HG03045 (cell line): ENCODE measurements at regions not wholly inside any gene's neighbourhood (a gene's known extent, or its start where the extent isn't known, plus 50 kb on each side); places are given as distances from the start of the nearest gene placed in this dataset.
"Not testable (repeated sequence)": the region's sequence is repeated elsewhere in the genome, so short reads cannot be mapped to it uniquely, and the experiment has no call there.

ENCODE experiments used
- ATAC-seq: cut with Tn5 transposase; IDR thresholded peaks from one replicate; pipeline ENCODE4 v1.9.1; 2021; ENCODE audit warnings: mild to moderate bottlenecking, moderate library complexity; ENCODE audit not compliant: unreplicated experiment

DNA sequence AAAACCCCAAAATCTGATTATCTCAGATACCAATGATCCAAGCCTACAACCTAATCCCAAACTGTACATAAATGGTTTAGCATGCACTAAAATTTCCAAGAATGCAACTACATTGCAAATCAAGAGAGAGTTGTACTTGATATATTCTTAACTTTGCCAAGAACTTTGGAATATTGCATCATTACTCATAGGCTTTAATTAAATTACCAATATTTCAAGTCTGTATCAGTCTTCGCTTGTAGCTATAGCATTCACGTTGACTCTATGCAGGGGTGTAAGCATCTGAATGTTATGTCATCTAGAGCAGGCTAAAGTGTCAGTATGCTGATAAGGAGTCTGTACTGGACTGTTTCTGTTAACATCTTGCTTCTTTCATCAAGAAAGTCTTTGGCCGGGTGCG, 56.3 kb downstream of the FOXI3 start:
- ATAC-seq: no peak

DNA sequence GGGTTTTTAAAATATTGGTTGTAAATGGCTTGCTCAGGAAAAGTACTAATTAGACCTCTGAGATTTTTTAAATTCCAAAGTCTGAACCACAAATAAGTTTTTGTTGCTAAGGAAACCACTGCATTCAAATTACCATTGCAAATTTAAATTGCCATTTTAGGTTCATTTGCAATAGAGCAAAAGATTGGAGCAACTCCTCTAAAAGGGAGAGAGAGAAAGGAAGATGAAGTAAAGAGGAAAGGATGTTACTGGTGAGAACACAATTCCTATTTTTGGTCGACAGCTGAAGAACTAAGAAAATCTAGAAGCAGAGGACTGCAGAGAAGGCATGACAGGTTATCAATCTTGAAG, 74.9 kb downstream of the FOXI3 start:
- ATAC-seq: no peak

DNA sequence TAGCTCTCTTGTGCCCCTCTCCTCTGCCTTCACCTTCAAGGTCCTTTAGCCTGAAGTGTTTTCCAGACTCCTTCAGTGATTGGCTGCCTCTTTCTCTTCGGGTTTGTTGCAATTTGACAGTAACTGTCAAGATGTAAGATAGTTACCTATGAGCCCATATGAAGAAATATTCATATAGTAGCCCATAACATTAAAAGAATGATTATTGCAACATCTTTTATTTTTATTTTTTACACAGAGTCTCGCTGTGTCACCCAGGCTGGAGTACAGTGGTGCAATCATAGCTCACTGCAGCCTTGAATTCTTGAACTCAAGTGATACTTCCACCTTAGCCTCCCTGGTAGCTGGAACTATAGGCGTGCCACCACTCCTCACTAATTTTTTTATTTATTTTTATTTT, 80.5 kb downstream of the FOXI3 start:
- ATAC-seq: no peak

DNA sequence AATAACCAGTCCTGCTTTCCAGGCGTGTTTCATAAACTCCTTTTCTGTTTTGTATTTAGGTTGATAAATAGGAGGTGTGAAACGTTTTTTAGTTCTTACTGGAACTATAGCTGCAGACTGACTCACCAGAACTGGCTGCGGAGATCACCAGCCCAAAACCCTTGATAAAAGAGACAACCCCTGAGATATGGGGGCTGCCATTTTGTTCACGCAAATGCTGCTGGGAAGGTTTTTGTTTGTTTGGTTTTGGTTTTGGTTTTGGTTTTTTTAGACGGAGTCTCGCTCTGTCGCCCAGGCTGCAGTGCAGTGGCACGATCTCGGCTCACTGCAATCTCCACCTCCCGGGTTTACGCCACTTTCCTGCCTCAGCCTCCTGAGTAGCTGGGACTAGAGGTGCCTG, 87.1 kb downstream of the FOXI3 start:
- ATAC-seq: not testable (repeated sequence)

DNA sequence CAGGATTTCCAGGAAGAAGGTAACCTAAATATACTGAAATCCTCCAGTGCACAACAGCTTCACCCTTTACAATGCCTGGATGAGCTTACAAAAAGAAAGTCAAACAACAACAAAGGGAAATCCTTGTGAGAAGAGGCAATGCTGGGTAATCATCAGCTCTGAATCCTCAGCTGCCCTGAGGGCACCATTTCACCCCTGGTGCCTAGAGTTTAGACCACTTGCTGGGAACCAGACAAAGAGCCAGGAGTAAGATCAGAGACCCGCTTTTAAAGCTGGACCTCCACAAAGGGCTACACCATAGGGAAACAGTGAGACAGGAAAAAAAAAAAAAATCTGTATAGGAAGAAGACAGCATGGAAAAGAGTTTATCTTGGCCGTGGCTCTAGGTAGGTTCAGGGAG, 97.0 kb downstream of the FOXI3 start:
- ATAC-seq: no peak

DNA sequence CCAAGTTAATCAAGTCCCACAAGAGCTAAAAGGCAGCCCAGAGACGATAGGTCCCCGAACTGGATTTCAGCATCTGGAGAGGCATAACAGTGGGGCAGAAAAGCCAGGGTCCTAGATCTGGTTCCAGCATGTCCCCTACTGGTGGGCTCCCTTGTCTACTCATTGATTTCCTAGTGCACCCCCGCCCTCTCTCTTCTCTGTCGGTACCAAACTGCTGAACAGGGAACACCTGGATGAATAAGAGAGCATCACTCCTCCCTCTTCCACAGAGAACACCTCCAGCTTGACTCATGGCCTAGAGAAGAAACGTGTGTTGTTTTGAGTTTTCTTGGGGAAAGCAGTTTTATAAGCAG, 101.3 kb downstream of the FOXI3 start:
- ATAC-seq: no peak

DNA sequence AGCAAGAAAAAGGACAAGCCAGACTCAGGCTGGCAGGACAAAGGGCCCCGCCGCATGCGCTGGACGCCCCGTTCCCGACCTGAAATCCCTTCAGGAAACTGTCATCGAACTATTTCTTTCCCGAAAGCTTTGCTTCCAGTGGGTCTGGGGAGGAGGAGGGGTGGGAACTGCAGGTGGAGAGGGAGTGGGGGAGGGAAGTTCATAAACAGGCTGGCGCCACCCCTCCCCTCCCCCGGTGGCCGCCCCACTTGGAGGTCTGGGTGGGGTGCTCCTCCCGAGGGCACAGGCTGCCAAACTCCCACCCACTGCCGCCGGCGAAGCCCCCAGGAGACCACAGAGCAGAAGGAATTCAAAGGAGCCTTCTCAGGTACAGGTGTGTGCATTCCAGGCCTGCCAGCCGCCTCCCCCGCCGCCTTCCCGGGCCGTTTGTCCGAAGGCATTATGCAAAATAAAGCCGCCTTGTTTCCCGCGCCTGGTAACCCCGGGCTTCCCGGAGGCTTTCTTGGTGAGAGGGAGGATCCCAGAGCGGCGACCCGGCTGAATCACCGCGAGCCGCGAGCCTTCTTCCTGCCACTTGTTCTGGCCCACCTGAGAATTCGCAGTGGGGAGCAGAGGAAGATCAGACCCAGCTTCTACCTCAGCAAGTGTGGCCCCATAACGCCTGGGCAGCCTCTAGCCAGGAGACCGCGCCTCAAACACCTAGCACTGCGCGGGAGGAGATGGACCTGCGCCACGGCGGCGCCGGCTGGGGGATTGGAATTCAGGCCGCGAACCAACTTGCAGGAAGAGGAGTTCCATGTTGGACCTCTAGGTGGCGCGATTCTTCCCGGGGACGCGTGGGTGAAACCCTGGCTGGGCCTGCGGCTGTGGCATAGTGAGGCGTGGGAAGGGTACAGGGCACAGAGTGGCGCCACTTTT, 101.9 kb downstream of the FOXI3 start:
- ATAC-seq: peak; percentile 46

DNA sequence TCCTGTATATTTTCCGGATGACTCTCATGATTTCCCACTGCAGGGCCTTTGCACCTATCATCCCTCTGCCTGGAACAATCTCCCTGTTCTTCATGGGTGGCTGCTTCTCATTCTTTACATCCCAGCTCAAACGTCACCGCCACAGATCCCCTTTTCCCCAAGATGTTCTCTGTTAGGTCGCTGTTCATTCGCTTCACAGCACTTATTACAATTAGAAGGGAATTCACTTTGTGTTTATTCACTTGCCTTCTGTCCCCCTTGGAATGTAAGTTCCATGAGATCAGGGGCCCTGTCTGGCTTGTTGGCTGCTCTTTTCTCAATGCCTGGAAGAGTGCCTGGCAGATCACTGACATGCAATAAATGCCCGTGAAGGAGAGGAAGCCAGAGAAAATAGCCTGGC, 106.7 kb downstream of the FOXI3 start:
- no peak for ATAC-seq

DNA sequence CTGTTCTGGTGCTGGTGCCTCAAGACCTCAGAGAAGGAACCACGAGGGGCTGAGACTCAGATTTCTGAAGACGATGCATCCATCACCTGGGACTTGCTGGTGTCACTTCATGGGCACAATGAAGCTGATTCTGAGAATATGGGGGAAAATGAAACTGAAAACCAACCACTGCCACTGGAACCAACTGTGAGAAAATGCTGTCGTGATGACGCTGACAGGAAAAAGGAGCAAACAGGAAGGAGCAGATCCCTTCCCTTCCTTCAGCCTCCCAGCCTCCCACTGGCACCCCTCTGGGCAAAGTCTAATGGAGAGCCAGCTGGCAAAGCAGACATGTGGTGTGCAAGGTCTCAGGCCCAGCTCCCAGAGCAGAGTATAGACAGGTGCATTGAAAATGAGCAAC, 109.7 kb downstream of the FOXI3 start:
- no peak for ATAC-seq

DNA sequence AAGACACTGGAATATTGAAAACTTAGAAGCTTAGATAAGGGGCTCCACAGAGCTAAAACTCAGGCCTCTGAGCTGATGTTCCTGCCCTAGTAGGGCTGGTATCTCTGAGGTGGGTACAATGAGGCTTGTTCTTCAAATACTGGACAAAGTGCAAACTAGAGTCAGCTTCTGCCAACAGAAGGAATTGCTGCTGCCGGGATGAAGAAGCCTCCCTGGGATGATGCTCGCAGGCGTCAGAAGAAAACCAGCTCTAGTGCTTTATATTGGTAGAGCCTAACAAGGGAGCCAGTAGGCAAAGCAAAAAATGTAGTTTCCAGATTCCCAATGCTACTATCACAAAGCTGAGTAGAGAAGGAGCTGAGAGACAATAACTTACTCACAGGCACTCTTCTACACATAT, 118.1 kb downstream of the FOXI3 start:
- no peak for ATAC-seq

DNA sequence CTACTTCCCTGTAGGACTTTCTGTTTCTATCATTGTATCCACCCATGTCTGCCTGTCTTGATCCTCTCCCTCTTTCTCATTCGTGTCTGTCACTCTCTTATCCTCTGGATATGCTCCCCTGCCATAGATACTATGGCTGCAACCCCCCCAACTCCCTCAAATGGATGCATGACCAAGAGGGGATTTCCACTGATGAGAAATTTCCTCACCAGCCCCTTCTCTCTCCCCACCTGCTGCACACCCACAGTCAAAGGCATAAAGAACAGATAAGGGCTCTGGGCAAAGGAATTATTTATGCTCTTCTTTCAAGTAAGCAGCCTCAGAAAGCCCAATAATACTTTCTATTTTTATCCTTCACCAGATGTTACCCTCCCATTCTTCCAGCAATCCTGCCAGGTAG, 121.3 kb downstream of the FOXI3 start:
- no peak for ATAC-seq

DNA sequence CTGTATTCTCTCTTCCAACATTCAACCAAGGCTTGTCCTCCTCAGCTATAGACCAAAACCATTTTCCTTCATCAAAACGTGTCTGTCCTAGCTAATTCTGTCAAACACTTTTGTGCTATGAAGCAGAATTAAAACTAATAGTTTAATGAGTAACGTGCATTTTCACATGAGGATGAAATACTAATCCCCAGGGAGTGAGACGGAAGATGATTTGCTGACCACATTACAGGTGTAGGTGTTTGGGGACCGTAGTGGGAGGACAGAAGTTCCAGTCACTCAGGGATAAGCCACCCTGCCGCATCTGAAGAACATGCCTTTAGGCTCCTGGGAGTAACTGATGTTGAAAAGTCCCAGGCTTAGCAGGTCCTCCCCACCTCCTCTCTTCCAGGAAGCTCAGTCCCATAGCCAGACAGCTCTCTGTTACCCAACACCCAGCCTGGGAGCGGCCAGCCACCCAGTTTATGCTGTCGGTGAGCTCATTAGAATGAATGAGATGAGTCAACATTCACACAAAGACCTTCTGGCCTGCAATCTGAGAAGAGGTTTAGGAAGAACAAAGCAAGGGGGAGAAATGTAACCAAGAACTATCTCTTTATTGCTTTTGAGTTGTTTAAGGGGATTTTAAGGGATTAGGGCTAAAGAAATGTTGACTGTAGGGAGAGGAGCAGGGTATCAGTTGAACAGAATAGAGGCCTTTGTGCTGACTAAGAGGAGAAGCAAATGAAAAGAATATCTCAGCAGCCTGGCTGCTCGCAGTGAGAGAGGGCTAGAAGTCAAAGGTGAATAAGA, 122.5 kb downstream of the FOXI3 start:
- ATAC-seq: peak; percentile 80

DNA sequence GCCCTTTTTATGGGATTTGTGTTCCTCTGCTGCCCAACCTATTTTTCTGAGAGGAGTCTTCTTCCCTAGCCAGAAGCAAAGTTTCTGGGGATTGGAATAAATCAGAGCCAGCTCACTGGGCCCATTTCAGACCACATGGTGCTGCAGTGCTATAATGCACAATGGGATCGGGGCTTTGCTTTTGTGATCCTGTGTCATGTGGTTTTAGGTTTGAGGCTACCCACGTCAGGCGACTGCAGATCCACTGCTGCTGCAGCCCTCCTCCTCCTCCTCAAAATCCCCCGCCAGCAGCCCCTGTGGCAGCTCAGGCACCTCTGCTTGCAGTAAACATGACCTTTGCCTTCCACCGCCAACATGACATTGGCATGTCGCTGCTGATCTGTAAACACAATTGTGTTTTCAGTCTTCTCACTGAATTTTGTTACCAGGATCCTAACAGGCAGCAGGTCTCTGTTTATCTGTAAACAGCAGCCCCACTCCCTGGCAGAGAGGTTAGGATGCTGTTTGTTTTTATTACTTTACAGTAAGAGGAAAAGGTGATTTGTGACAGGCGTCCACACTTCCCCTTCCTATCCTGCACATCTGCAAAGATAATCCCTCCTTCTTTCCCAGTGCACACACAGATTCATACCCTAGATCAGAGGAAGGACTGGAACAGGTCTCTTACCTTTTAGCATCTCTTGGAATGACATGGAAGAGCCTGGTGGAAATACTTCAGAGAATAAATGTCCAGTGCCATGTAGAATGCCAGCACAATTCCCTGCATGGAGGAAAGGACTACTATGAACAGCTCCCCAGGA, 130.8 kb downstream of the FOXI3 start:
- ATAC-seq: no peak

DNA sequence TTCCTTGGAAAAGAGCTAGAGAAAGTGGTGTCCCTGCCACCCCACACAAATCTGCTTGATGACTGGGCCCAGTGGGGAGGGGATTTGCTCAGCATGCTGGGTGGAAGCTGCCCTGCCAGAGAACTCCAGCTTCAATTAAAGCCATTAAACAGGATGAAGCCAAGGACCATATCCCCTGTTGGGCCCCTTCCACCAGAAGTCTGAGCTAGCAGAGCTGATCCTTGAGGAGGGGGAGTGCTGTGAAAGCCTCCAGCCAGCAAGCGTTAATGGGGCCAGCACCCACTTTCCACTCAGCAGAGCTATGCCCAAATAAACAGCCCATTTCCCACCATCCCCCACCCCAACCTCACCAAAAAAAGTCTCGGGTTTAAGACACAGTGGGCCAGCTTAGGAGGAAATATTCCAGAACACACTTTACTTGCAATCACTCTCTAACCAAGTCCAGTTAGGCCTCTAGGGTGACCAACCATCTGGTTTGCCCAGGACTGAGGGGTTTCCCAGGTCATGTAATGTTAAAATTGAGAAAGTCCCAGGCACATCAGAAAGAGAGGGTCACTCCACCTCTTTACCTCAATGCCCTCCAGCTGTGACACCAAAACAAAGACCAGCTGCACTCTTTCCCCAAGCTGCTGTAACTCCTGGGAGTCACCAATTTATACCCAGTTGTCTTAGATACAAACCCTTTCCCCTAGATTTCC, 132.3 kb downstream of the FOXI3 start:
- ATAC-seq: no peak

DNA sequence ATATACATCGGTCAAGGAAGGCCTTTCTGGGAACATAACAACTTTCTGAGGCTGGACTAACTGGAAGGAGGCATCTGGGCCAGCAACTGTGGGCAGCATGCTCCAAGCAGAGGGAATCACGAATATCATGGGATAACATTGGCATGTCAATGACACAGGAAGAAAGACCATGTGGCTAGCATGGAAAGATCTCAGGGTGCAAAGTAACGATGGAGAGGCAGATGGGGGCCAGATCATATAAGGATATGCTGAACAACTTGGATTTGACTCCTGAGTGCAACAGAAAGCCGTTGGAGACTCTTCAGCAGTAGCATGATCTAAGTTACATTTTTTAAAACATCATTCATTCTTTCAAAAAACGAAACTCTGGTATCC, 133.6 kb downstream of the FOXI3 start:
- ATAC-seq: no peak

DNA sequence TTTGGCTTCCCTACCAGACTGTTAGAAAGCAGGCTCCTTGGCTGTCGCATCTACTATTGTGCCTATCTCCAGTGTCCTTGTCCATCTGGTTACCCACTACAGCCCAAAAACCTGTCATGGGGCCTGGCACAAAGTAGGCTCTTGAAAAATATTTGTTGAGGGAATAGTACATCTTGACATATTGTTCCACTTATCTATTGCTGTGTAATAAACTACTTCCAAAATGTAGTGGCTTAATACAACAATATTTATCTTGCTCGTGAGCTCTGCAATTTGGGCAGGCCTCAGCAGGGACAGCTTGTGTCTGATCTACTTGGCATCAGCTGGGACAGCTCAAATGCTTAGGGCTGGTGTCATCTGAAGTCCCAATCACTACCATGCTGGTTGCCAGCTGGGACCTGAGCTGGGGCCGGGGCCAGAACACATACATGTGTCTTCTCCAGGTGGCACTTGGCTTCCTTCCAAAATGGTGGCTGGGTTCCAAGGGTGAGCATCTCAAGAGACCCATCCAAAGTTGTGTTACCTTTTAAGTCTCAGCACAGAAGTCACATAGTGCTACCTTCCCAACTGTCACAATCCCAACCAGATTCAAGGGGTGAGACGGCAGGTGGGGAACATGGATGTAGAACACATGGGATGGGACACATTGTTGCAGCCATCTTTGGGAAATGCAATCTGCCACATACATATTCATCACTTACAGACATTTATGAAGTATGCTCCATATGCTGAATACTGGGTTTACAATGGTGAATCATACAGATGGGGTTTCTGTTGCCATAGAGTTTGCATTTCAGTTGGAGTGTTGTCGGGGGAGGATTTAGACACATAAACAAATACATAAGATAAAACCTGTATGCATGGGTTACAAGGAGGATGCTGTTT, 134.2 kb downstream of the FOXI3 start:
- no peak for ATAC-seq

DNA sequence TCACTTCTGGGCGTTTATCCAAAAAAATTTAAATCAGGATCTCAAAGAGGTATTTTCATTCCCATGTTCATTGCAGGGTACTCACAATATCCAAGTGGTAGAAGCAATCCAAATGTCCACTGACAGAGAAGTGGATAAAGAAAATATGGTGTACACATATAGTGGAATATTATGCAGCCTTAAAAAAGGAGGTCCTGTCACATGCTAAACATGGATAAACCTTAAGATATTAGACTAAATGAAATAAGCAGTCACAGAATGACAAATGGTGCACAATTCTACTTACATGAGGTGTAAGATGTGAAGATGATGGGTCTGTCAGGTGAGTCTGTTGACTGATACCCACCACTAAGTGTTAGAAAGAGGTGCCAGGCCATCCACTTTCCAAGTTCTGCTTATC, 140.6 kb downstream of the THNSL2 start:
- no peak for ATAC-seq

DNA sequence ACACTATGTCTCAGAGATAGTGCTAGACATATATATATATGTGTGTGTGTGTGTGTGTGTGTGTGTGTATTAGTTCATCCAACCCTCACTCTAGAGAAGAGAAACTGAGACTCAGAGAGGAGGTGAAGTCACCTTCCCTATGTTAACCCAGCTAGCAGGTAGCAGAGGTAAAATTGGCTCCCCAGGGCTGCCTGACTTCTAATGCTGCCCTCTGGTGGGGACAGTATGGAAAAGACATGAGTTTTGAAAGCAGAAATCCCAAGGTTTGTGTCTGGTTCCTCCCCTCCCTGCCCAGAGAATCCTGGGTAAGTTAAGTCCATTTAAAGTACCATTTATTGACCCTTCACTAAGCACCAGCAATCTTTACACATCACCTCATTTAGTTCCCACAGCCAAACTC, 137.7 kb downstream of the THNSL2 start:
- ATAC-seq: no peak

DNA sequence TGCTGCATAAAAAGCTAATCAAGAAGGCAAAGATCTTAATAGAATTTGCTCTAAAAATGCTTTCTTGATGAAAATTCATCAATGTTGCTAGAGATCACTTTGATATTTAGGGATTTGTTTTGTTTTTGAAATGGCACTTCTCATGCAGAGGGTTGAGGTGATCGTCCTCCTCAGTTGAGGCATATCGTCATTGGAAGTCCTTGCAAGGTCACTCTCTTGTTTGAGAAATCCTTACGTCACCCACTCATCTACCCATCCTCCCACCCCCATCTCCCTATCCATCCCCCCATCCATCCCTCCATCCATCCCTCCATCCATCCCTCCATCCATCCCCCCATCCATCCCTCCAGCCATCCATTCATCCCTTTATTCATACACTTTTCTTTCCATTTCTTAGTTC, 133.7 kb downstream of the THNSL2 start:
- no peak for ATAC-seq

DNA sequence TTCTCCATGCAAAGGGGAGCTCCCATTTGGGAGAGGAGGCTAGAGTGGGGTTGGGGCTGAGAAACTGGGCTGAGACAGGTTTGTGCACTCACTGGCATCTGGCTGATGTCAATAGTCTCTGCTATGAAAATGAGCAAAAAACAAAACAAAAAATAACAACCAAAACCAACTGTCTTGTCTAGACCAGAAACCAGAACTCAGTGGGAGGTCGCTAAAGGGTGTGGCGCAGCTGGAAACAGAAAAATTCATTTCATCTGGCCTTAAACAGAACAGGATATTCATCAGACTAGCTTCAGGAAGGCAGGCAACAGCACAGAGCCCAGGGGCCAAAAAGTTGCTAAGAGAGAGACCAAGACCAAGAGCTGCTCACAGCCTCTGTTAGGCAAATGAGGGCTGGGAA, 126.1 kb downstream of the THNSL2 start:
- peak; percentile 49 for ATAC-seq
